Stimulated activated CD4-positive, alpha-beta T cell treated with anti-CD3 and anti-CD28 coated beads, Interleukin-4, amount 100 ng/mL, for 1 hour (primary cell): ENCODE measurements at regions not wholly inside any gene's neighbourhood (a gene's known extent, or its start where the extent isn't known, plus 50 kb on each side); places are given as distances from the start of the nearest gene placed in this dataset.
"Not testable (repeated sequence)": the region's sequence is repeated elsewhere in the genome, so short reads cannot be mapped to it uniquely, and the experiment has no call there.

ENCODE experiments used
- DNase-seq: peaks from one replicate; pipeline ENCODE4 v3.0.0-alpha.2; 2020

DNA sequence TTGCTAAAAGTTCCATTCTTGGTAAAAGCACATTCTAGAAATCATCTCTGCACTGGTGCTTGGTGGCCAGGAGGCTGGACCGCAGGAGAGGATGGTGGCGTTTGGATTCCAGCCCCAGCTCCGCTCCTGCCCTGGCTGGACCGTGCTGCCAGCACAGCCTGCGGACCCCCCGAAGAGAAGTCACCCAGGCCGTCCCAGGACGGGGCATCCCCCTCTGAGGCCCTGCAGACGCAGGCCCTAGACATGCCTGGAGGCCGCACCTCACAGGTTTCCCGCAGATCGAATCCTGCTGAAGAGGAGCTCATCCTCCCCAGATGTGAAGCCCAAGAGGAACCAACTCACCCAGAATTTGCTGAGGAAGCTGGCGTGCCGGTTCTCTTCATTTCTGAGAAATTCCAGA, 159.0 kb downstream of the TEX29 start:
- no peak for DNase-seq

- no peak for DNase-seq
Observed at GRCh38 chr13:111480503-111480902, 160.1 kb downstream of the TEX29 start.

DNA sequence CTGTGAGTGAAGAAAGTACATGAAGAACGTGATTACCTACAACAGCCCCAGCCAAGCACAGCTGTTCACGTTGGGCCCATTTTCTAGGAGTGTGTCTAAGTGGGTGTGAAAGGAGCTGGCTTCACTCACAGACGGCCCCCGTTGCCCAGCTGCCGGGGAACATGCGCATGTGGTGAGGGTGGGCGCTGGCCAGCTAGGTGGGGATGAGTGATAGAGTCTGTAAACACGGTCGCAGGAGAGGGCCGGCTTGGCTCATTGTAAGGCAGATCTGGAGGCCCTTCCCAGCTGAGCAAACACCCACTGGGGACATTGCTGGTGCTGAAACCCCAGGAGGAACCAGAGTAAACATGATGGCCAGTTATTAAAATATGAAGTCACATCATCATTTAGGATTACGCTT, 160.5 kb downstream of the TEX29 start:
- DNase-seq = no peak

DNA sequence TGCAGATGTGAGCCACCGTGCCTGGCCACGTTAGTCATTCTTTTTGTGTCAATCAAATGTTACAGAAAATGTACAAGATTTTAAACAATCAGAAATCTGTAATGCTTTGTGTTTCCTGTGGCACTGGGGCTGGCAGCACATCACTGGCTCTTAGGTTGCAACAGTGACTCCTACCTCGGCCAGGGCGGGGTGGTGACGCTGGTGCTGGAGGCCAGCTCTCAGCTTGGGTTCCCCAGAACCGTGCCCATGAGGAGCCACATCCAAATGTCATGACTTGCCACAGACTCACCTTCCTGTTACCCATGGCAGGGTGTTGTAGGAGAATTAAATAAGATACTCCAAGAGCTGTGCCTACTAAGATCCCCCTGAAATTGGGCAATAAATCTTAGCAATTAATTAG, 161.7 kb downstream of the TEX29 start:
- no peak for DNase-seq

- no peak for DNase-seq
Observed at GRCh38 chr13:111482806-111483620, 162.6 kb downstream of the TEX29 start.

GRCh38 chr13:111483621-111483987, 163.2 kb downstream of the TEX29 start:
- no peak for DNase-seq

GRCh38 chr13:111484141-111484925, 163.9 kb downstream of the TEX29 start:
- no peak for DNase-seq

- DNase-seq = no peak
Observed at GRCh38 chr13:111484959-111485358, 164.5 kb downstream of the TEX29 start.

DNA sequence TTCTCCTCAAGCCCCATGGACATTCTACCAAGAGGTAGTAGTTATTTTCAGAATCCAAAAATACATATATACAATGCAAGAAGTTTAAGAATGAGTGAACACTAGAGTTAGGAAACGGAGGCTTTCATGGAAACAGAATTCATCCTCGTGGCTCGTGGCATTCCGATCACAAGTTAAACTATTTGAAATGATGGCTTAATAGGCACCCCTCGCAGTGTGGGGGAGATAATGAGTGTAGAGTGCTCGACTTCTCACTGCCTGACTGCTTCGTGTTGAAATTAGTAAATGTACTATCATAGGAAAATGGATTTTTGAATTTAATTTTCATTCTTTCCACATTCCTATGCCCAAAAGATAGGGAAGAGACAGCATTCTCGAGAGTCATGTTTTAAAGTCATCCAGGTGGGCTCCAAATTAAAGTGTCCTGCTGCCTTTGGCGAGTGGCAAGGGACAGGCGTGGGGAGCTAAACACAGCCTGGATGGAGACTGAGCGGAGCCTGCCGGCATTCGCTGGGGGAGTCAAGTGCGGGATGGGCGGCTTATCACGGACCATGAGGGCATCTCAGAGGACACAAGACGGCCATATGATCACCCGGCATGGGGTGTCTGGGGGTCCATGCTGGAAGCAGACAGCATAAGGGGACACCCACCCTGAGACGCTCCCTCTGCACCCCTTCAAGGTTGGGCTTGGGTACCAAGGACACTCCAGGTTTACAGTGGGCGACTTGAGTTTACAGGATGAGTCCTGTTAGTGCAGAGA, 165.2 kb downstream of the TEX29 start:
- no peak for DNase-seq

DNA sequence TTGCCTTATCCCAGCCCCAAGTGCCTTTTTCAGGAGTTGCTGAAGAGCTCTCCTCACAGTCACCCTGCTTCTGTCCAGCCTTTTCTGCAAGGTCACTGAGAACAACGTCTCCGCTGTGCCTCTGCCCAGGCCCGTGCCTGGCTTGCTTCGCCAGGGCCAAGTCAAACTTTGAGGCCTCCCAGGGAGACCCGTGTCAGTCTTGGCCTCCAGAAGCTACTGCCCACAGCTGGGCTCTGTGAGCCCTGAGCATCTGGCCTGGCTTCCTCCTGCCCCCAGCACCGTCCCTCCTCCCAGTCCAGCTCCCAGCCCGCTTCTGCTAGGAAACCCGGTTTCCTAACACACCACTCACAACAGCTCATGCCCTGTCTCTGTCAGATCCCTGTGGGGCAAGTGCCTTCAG, 165.9 kb downstream of the TEX29 start:
- DNase-seq = no peak

DNA sequence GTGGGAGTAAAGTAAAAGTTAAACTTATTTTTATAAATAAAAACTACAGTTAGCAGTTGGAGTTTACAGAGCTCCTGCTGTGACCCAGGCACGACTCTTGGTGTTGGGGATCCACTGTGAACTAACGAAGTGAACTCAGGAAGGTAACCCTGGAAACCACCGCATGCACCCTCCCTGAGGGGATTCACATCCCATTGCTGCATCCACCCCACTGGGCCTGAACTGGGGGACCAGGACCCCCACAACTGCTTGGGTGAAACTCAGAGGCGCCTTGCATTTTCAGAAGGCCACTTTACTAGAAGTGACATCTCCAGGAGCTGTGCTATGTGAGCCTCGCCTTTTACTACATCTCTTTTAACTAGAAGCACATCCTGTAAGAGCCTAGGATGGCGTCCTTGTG, 166.4 kb downstream of the TEX29 start:
- DNase-seq = no peak

DNA sequence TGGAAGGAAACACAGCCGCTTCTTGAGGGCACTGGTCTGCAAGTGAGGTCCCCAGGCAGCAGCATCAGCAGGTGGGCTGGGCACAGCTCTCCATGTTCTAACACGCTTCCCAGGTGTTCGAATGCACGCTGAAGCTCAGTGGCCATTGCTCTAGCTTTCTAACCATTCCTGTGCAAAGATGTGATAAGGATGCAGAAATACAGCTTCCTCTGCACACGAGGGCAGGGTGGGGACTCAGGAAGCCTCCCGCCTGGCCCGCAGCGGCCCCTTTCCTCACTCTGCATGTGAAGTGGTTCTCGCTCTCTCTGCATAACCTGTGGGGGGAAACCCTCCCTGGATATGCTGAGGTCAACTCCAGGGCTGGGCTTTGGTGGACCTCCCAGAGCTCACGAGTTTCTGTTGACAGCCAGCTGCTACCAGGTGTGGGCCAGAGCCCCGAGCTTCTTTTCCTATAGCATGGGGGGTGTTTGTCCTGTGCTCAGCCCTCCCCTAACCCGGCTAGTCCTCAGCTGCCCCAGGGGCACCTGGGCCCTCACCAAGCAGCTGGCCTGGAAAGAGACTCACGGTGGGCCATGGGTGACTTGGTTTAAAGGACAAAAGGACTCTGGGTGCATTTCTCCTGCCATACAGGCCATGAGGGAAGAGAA, 168.2 kb downstream of the TEX29 start:
- DNase-seq = no peak

GRCh38 chr13:111489301-111489700, 168.9 kb downstream of the TEX29 start:
- DNase-seq = no peak

DNA sequence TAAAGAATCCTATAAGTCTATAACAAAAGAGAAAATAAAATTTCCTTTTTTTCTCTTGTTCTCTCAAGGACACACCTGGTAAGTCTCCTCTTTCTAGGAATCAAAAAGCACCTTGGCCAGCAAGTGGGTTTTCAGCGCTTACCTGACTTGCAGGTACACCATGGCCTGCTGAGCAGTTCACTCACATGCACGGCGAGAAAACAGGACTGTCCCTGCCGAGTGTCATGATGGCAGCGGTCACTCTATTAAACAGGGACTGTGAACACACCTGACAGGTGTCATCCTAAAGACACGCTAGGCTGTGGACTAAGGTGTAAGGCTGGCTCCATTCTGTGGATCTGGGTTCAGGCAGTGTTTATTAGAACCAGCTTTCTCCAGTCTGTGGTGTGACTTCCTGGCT, 170.2 kb downstream of the TEX29 start:
- DNase-seq = no peak

GRCh38 chr13:111491021-111491420, 170.6 kb downstream of the TEX29 start:
- no peak for DNase-seq

- no peak for DNase-seq
Observed at GRCh38 chr13:111491659-111492058, 171.2 kb downstream of the TEX29 start.

DNA sequence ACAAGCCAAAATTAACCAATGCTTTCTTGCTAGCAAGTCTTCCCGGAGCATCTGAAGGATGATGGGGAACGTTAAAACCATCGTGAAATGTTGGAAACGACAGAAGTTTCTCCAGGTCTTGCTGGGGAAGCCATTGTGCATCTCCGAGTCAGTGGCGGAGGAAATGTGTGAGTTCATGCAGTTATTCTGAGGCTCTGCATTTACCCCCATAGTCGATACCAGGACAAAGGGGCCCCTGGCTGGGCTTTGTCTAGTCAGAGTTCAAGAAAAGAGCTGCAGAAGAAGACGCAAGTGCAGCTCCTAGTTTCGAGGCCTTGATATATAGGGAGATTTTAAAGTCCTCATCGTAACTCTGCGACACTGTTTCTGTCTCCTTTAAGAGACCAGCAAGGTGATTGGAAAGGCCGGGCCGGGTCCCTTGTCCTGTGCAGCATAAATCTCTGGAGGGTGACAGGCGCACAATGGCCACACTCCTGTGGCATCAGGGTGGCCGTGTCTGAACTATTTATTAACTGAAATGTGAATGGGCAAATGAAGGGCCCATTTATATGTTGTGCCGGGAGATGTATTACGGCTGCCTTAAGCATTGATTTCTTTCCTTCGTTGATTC, 172.0 kb downstream of the TEX29 start:
- DNase-seq = no peak

DNA sequence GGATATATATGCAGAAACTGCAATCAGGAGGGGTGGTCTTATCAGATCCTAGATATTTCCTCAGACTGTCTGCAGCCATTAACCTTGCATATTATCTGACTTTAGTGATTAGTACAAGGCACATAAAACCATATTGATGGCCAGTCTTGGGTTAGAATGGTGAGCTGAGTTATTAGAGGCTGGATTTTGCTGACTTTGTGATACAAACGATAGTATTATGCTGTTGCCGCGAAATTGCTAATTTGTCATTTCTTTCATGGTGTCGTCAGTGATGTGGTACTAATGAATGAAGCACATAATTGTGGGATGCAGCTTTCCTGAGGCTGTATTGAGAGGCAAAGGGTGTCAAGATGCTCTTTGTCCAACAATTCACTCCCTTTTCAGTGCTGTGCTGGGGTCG, 172.5 kb downstream of the TEX29 start:
- no peak for DNase-seq

GRCh38 chr13:111493468-111493867, 173.0 kb downstream of the TEX29 start:
- DNase-seq = no peak

GRCh38 chr13:111494641-111495040, 174.2 kb downstream of the TEX29 start:
- DNase-seq = no peak

GRCh38 chr13:111501596-111502535, 181.4 kb downstream of the TEX29 start:
- not testable (repeated sequence) for DNase-seq

- DNase-seq = no peak
Observed at GRCh38 chr13:111502957-111503356, 182.5 kb downstream of the TEX29 start.
